H7 (cell line): ENCODE measurements at regions not wholly inside any gene's neighbourhood (a gene's known extent, or its start where the extent isn't known, plus 50 kb on each side); places are given as distances from the start of the nearest gene placed in this dataset.

Source experiments
- DNase-seq: peaks from one replicate; pipeline ENCODE4 v3.0.0; 2012
- H3K27me3 ChIP-seq: 2 replicates; pipeline ENCODE4 v1.6.0; 2011; ENCODE audit warnings: mild to moderate bottlenecking, low read length; ENCODE audit not compliant: control insufficient read depth, insufficient read depth
- H3K36me3 ChIP-seq: replicated peaks from 2 replicates; pipeline ENCODE4 v1.5.1; 2011; ENCODE audit warnings: low read length; ENCODE audit not compliant: control insufficient read depth, insufficient read depth
- H3K4me3 ChIP-seq: 2 replicates; pipeline ENCODE4 v1.5.1; 2011; ENCODE audit warnings: low read depth, mild to moderate bottlenecking, control low read depth, low read length, moderate library complexity; ENCODE audit not compliant: insufficient read depth

- Histone ChIP-seq H3K36me3 (no peaks in the 10 kb centered on the region), H3K4me3 (no peak overlapping the region), H3K27me3 (no peaks in the 10 kb centered on the region)
- no peak for DNase-seq
Measured at GRCh38 chr4:53776141-53776540, 184.9 kb upstream of the LNX1 start.

DNA sequence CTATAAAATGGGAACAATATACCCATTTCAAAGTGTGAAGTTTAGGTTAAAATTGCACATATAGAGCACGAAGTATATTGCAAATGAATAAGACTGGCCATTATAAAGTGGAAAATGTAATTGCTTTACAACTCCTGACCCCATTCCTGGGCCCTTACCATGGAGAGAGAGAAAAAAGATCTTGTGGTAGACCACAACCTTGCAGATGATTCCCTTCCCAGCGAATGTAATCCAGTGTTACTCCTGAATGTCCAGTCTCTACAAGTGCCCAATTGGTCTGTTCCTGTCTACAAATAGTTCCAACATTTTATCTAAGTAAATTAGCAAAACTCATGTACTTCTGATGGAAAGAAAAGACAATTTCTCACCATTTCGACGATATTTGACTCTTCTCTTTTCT is 184.1 kb upstream of the LNX1 start:
- no peaks in the 10 kb centered on the region for H3K27me3 ChIP-seq
- no peak for DNase-seq
- no peaks in the 10 kb centered on the region for H3K36me3 ChIP-seq
- no peak overlapping the region for H3K4me3 ChIP-seq

- DNase-seq: no peak
- H3K4me3 ChIP-seq: no peak overlapping the region
- H3K27me3 ChIP-seq: no peaks in the 10 kb centered on the region
- H3K36me3 ChIP-seq: no peaks in the 10 kb centered on the region
Measured at GRCh38 chr4:53771326-53771725, 180.0 kb upstream of the LNX1 start.

DNA sequence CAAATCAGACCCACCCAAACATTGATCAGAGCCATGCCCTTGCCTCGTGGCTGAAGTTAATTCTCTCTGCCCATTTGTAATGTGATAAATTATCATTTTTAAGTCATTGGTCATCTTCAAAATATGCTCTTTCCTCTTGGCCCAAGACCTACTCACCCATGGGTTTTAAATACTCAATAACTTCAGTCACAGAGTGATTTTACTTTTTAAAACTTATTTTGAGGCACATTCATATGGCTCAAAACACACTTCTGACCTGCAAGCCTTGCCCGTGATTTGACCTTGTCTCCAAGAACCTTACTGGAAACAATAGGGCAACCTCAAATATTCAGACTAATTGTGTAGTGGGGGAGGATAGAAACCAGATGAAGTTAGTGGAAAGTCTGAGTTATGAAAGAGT is 176.2 kb upstream of the LNX1 start:
- Histone ChIP-seq H3K36me3 (no peaks in the 10 kb centered on the region), H3K4me3 (no peak overlapping the region), H3K27me3 (no peaks in the 10 kb centered on the region)
- no peak for DNase-seq

DNA sequence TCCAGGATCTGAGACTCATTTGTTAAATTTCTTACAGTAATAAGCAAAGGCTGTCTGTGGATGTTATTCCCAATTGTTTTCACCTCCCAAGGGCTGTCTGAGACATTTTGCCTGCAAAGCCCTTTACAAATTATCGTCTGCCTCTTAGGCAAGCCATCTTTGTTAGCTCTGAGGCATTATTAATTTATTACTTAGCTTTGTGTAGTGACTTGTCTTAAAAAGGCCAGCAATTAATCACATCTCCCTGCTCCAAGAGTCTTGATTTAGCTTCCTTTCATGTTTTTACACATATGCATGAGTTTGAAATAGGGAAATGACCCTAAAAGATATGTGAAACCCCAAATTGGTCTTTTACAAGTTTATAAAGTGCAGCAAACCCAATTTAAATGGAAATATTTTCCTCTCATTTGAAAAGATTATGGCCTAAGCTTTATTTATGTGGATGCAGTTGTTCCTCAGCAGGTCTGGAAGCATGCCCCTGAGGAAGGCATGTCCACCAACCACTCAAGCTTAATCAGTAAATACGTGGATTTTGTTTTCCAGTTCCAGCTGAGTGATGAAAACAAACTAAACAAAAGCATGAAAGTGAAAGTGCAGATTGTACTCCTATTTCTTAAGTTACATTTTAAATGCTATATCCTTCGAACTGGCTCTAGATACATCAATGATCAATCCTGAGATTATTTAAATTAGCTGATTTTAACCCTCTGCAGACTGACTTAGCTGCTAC is 173.6 kb upstream of the LNX1 start:
- H3K27me3 ChIP-seq: no peaks in the 10 kb centered on the region
- H3K4me3 ChIP-seq: no peak overlapping the region
- DNase-seq: no peak
- no peaks in the 10 kb centered on the region for H3K36me3 ChIP-seq

DNA sequence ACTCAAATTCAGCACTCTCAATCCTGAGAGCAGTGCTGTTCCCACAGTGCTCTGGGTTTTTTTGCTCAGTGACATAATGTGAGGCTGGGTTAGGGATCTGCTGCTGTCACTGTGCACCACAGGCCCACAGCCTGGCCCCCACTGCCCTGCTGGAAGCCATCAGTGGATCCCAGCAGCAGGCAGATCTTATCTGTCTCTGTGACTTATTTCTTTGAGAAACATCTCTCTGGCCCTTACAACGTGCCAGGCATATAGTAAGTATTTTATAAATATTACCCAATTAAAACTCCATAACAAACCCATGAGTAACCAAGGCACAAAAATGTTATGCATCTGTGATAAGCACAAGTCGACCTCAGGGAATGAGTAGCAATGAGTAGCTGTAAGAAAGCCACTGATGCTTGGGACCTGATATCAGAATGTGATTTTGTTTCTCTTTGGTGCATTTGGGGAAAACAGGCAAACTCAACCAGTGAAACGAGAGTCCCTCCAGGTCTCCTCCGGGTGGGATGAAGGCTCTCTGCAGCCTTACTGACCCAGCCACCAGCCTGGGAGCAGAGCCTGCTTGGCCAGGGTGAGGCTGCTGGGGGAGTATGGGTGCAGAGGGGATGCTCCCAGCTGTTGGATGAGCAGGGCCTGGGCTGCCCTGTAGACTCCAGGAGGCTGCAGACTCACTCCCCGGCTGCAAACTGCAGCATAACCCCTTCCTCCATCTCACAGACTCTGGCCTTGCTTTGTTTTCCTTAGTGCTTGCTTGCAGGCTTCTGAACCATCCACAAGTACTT is 172.7 kb upstream of the LNX1 start:
- no peaks in the 10 kb centered on the region for H3K27me3 ChIP-seq
- no peak for DNase-seq
- H3K36me3 ChIP-seq: no peaks in the 10 kb centered on the region
- H3K4me3 ChIP-seq: no peak overlapping the region

- Histone ChIP-seq H3K36me3 (no peaks in the 10 kb centered on the region), H3K27me3 (no peaks in the 10 kb centered on the region), H3K4me3 (no peak overlapping the region)
- DNase-seq: no peak
Measured at GRCh38 chr4:53755656-53756055, 164.4 kb upstream of the LNX1 start.

DNA sequence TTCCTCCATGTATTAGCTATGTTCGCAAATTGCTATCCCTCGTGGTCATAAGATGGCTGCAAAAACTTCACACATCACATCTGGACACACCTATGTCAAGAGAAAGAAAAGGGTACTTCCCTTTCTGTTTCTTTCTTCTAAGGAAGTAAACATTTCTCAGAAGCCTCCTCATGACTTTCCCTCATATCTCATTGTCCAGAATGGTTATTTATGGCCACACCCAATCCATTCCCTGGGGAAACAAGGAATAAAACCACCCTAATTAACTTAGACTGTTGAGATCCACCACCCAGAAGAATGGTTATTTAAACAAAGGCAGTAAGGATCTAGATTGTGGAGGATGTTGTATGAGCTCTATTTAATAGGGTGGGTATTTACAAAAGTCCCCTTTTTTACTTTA is 160.8 kb upstream of the LNX1 start:
- Histone ChIP-seq H3K36me3 (no peaks in the 10 kb centered on the region), H3K4me3 (no peak overlapping the region), H3K27me3 (no peaks in the 10 kb centered on the region)
- no peak for DNase-seq

GRCh38 chr4:53748328-53748772 is 157.1 kb upstream of the LNX1 start:
- H3K27me3 ChIP-seq: no peaks in the 10 kb centered on the region
- no peak overlapping the region for H3K4me3 ChIP-seq
- H3K36me3 ChIP-seq: no peaks in the 10 kb centered on the region
- DNase-seq: no peak

DNA sequence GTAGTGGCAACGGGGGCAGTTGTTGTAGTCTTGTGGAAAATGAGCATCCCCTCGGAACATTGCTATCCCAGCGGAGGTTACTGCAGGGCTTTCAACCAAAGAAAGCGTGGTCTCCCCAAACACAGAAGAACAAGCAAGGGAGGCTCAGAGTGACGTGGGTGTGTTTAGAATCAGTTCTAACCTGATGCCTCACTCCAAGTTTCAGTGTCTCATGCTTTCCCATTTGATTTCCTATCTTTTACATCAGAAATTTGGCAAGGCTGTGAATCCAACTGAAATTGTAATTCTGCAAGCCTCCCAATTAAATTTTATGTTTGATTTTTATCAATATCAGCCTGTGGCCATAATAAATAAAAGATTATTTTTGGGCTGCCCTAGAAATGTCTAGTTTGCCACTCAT is 156.1 kb upstream of the LNX1 start:
- Histone ChIP-seq H3K27me3 (no peaks in the 10 kb centered on the region), H3K4me3 (no peak overlapping the region), H3K36me3 (no peaks in the 10 kb centered on the region)
- no peak for DNase-seq

GRCh38 chr4:53744446-53745160 is 153.3 kb upstream of the LNX1 start:
- H3K27me3 ChIP-seq: no peaks in the 10 kb centered on the region
- no peaks in the 10 kb centered on the region for H3K36me3 ChIP-seq
- DNase-seq: no peak
- no peak overlapping the region for H3K4me3 ChIP-seq

DNA sequence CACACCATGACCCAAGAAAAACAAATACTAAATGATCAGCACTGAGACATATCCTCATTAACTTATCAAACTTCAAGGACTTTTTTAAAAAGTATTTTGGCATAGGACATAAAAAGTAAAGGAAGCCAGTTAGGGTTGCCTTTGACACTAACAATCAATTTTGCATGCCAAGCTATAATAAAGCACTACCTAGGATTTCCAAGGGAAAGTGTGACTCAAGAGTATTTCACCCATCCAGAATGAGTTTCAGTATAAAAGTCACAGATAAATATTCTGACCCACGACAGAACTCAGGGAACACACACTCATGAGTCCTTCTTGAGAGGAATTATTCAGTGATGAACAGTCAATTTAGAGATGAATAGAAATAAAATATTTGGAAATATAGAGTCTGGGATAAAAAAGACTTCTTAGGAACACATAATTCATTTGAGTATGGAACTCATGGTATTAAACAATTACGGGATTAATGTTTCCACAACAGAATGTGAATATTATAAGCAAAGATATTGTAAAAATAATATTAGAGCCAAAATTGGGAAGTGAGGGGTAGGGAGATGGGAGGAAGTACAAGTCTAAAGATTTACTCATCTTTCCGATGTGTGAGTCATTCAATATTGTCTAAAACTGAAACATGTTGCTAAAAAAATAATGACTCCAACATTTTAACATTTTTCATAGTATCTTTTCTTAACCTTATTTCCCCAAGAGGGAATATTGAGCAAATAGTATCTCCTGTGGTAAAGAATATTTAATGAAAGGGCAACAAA is 143.5 kb upstream of the LNX1 start:
- DNase-seq: no peak
- Histone ChIP-seq H3K27me3 (no peaks in the 10 kb centered on the region), H3K4me3 (no peak overlapping the region), H3K36me3 (no peaks in the 10 kb centered on the region)

- Histone ChIP-seq H3K27me3 (no peaks in the 10 kb centered on the region), H3K36me3 (no peaks in the 10 kb centered on the region), H3K4me3 (no peak overlapping the region)
- DNase-seq: no peak
Measured at GRCh38 chr4:53734182-53734581, 142.9 kb upstream of the LNX1 start.

GRCh38 chr4:53732661-53733060 is 141.4 kb upstream of the LNX1 start:
- H3K36me3 ChIP-seq: no peaks in the 10 kb centered on the region
- no peaks in the 10 kb centered on the region for H3K27me3 ChIP-seq
- no peak for DNase-seq
- H3K4me3 ChIP-seq: no peak overlapping the region
